Keratinocyte (primary cell): ENCODE measurements at regions not wholly inside any gene's neighbourhood (a gene's known extent, or its start where the extent isn't known, plus 50 kb on each side); places are given as distances from the start of the nearest gene placed in this dataset.

Experiments used
- DNase-seq: peaks from one replicate; pipeline ENCODE4 v3.0.0-alpha.2; 2011; ENCODE audit warnings: low read depth, missing footprints, low spot score
- FAIRE-seq: peaks from 2 replicates; lab custom pipeline; 2011; peaks lifted over from hg19 to GRCh38; lab: Jason Lieb, UNC
- H2AFZ ChIP-seq: 2 replicates; pipeline ENCODE4 v1.6.0; 2012; ENCODE audit warnings: low read length, control low read depth, inconsistent platforms; ENCODE audit not compliant: control insufficient read depth
- H3K27ac ChIP-seq: 2 replicates; pipeline ENCODE4 v1.5.1; 2011; ENCODE audit warnings: low read length; ENCODE audit not compliant: control insufficient read depth, insufficient read depth
- H3K27me3 ChIP-seq: 3 replicates; pipeline ENCODE4 v1.6.0; 2011; ENCODE audit warnings: low read length; ENCODE audit not compliant: control insufficient read depth, insufficient read depth; ENCODE audit errors: extremely low read depth
- H3K36me3 ChIP-seq, 2 experiments: 2 replicates in 1 of 2; 3 replicates in 1 of 2; pipeline ENCODE4 v1.5.1; 2011; ENCODE audit warnings: low read length in 2 of 2, mild to moderate bottlenecking in 1 of 2; ENCODE audit not compliant: control insufficient read depth in 2 of 2, insufficient read depth in 2 of 2; ENCODE audit errors: extremely low read depth in 1 of 2
- H3K4me1 ChIP-seq: 3 replicates; pipeline ENCODE4 v1.5.1; 2011; ENCODE audit warnings: low read length; ENCODE audit not compliant: control insufficient read depth, insufficient read depth; ENCODE audit errors: extremely low read depth
- H3K4me2 ChIP-seq: 3 replicates; pipeline ENCODE4 v1.6.0; 2011; ENCODE audit warnings: low read depth, low read length; ENCODE audit not compliant: control insufficient read depth, insufficient read depth; ENCODE audit errors: extremely low read depth
- H3K4me3 ChIP-seq, 3 experiments: fragments of 200-600 bp in 1 of 3; sonication (generic) in 1 of 3; 2 replicates in 2 of 3; 3 replicates in 1 of 3; pipeline ENCODE4 v1.5.1; 2011 to 2016; ENCODE audit warnings: low read length in 3 of 3, mild to moderate bottlenecking in 3 of 3, control low read depth in 2 of 3, inconsistent platforms in 1 of 3, low read depth in 1 of 3, mixed read lengths in 1 of 3, mixed run types in 1 of 3, moderate library complexity in 1 of 3; ENCODE audit not compliant: control insufficient read depth in 2 of 3, insufficient read depth in 2 of 3; ENCODE audit errors: extremely low read depth in 1 of 3
- H3K79me2 ChIP-seq: 2 replicates; pipeline ENCODE4 v1.6.0; 2012; ENCODE audit warnings: low read length; ENCODE audit not compliant: control insufficient read depth, insufficient read depth
- H3K9ac ChIP-seq: 3 replicates; pipeline ENCODE4 v1.6.0; 2011; ENCODE audit warnings: low read length; ENCODE audit not compliant: control insufficient read depth, insufficient read depth; ENCODE audit errors: extremely low read depth
- H3K9me1 ChIP-seq: 3 replicates; pipeline ENCODE4 v1.6.0; 2011; ENCODE audit warnings: low read length; ENCODE audit not compliant: control insufficient read depth, insufficient read depth; ENCODE audit errors: extremely low read depth
- H3K9me3 ChIP-seq: 2 replicates; pipeline ENCODE4 v1.5.1; 2012; ENCODE audit warnings: low read depth, low read length; ENCODE audit not compliant: control insufficient read depth
- H4K20me1 ChIP-seq: 3 replicates; pipeline ENCODE4 v1.6.0; 2011; ENCODE audit warnings: low read length; ENCODE audit not compliant: control insufficient read depth, insufficient read depth; ENCODE audit errors: extremely low read depth
- EZH2 ChIP-seq: IDR thresholded peaks from one replicate; pipeline ENCODE4 v1.6.1; 2012; ENCODE audit warnings: inconsistent platforms, mild to moderate bottlenecking, low read length, moderate library complexity
- dilution Hi-C: fragments of 300-500 bp; cut with MboI; formaldehyde crosslinking; loops from one replicate; pipeline ENCODE4 v1.7.0; 2020; ENCODE audit warnings: low sequenced_read_pairs; ENCODE audit not compliant: extremely low pct_ligation_motif_present
- TF ChIP-seq, protein P1 (sequence below), 3 experiments: IDR thresholded peaks in 1 of 3; conservative IDR thresholded peaks in 1 of 3; optimal IDR thresholded peaks in 1 of 3; 2 replicates in 2 of 3; 3 replicates in 1 of 3; pipeline versions ENCODE3 to v1.5.1; 2011; ENCODE audit warnings: low read length in 3 of 3, mild to moderate bottlenecking in 3 of 3, moderate library complexity in 2 of 3, control low read depth in 1 of 3, inconsistent platforms in 1 of 3; ENCODE audit not compliant: insufficient read depth in 2 of 3; ENCODE audit errors: extremely low read depth in 1 of 3

DNA sequence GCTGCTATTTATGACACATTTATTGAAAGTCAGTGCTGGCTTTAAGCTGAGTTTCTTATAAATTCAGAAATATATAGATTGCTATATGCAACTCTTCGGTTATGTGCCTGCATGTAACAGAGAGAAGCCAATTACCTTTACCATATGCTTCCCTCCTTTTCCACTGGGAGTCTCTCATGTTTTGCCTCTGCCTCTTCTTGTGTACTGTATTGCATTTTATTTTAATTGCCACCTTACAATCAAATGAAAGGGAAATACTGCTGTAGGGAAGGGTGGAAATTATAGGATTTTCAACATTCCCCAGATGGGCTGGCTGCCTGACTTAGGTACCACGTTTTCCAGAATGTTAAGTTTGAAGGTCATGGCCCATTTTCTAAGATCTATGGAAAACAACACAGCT lies 655.4 kb upstream of the SLIT2 start:
- FAIRE-seq, result no peak
- H3K27ac ChIP-seq, result no peak overlapping the region
- H3K4me3 ChIP-seq, result no peak overlapping the region
- TF ChIP-seq EZH2, result no peak
- TF ChIP-seq, protein P1, sequence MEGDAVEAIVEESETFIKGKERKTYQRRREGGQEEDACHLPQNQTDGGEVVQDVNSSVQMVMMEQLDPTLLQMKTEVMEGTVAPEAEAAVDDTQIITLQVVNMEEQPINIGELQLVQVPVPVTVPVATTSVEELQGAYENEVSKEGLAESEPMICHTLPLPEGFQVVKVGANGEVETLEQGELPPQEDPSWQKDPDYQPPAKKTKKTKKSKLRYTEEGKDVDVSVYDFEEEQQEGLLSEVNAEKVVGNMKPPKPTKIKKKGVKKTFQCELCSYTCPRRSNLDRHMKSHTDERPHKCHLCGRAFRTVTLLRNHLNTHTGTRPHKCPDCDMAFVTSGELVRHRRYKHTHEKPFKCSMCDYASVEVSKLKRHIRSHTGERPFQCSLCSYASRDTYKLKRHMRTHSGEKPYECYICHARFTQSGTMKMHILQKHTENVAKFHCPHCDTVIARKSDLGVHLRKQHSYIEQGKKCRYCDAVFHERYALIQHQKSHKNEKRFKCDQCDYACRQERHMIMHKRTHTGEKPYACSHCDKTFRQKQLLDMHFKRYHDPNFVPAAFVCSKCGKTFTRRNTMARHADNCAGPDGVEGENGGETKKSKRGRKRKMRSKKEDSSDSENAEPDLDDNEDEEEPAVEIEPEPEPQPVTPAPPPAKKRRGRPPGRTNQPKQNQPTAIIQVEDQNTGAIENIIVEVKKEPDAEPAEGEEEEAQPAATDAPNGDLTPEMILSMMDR (optimal IDR thresholded peaks at IDR 0.05 in 1 of 3, IDR thresholded peaks at IDR 0.05 in 1 of 3, conservative IDR thresholded peaks at IDR 0.05 in 1 of 3; ENCODE audit: extremely low read depth in 1 of 3, insufficient read depth in 2 of 3, low read length in 3 of 3), result no peak
- dilution Hi-C loops, result no loop called here
- no peaks in the 10 kb centered on the region for H4K20me1 ChIP-seq
- H3K79me2 ChIP-seq, result no peaks in the 10 kb centered on the region
- no peak overlapping the region for H2AFZ ChIP-seq
- no peak for DNase-seq
- H3K4me2 ChIP-seq, result no peak overlapping the region
- no peaks in the 10 kb centered on the region for H3K36me3 ChIP-seq
- no peaks in the 10 kb centered on the region for H3K9me1 ChIP-seq
- no peaks in the 10 kb centered on the region for H3K4me1 ChIP-seq
- no peak overlapping the region for H3K9ac ChIP-seq
- no peaks in the 10 kb centered on the region for H3K27me3 ChIP-seq
- H3K9me3 ChIP-seq, result no peaks in the 10 kb centered on the region

DNA sequence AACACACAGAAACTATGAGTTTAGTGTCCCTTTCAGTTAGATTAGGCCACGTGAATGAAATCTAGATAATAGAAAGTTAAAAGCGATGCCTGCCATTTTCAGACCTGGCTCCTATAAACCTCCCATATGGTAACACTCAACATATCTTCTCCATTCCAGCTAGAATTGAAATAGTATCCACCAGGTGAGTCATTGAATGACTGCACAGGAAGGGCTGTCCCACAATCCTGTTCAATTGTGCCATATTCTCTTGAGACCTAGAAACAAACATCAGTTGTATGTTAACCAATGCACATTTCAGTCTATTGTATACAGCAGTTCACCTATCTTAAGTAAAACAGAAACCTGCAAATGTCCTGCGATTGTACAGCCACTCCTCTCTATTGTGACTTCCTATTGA lies 659.3 kb upstream of the SLIT2 start:
- Histone ChIP-seq H3K4me2 (no peak overlapping the region), H3K79me2 (no peaks in the 10 kb centered on the region), H3K9ac (no peak overlapping the region), H3K9me3 (no peaks in the 10 kb centered on the region), H3K4me1 (no peaks in the 10 kb centered on the region), H3K27me3 (no peaks in the 10 kb centered on the region), H2AFZ (no peak overlapping the region), H4K20me1 (no peaks in the 10 kb centered on the region), H3K27ac (no peak overlapping the region), H3K9me1 (no peaks in the 10 kb centered on the region), H3K36me3 (no peaks in the 10 kb centered on the region), H3K4me3 (no peak overlapping the region)
- dilution Hi-C loops, result no loop called here
- TF ChIP-seq, protein P1 (optimal IDR thresholded peaks at IDR 0.05 in 1 of 3, IDR thresholded peaks at IDR 0.05 in 1 of 3, conservative IDR thresholded peaks at IDR 0.05 in 1 of 3; ENCODE audit: extremely low read depth in 1 of 3, insufficient read depth in 2 of 3, low read length in 3 of 3), result no peak
- TF ChIP-seq EZH2, result no peak
- DNase-seq, result no peak
- FAIRE-seq, result no peak
